ENCODE measurements at regions not wholly inside any gene's neighbourhood (a gene's known extent, or its start where the extent isn't known, plus 50 kb on each side); places are given as distances from the start of the nearest gene placed in this dataset.

GRCh38 chr6:93785694-93786030 is 366.3 kb upstream of the EPHA7 start:
- TF ChIP-seq, protein P1, sequence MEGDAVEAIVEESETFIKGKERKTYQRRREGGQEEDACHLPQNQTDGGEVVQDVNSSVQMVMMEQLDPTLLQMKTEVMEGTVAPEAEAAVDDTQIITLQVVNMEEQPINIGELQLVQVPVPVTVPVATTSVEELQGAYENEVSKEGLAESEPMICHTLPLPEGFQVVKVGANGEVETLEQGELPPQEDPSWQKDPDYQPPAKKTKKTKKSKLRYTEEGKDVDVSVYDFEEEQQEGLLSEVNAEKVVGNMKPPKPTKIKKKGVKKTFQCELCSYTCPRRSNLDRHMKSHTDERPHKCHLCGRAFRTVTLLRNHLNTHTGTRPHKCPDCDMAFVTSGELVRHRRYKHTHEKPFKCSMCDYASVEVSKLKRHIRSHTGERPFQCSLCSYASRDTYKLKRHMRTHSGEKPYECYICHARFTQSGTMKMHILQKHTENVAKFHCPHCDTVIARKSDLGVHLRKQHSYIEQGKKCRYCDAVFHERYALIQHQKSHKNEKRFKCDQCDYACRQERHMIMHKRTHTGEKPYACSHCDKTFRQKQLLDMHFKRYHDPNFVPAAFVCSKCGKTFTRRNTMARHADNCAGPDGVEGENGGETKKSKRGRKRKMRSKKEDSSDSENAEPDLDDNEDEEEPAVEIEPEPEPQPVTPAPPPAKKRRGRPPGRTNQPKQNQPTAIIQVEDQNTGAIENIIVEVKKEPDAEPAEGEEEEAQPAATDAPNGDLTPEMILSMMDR (IDR thresholded peaks at IDR 0.05; ENCODE audit: low read depth, low read length): no peak
- TF ChIP-seq EZH2phosphoT487 (IDR thresholded peaks at IDR 0.05; ENCODE audit: low read depth): no peak
- H3K4me1 ChIP-seq (ENCODE audit: low read length): no peaks in the 10 kb centered on the region
- no peaks in the 10 kb centered on the region for H3K79me2 ChIP-seq (ENCODE audit: low read length)
- H3K27me3 ChIP-seq (ENCODE audit: low read depth, low read length): no peaks in the 10 kb centered on the region
- no peak overlapping the region for H3K9ac ChIP-seq (ENCODE audit: low read length)
- no peak overlapping the region for H3K27ac ChIP-seq (ENCODE audit: low read length)
- H4K20me1 ChIP-seq (ENCODE audit: insufficient read depth, low read length): no peaks in the 10 kb centered on the region
- no peaks in the 10 kb centered on the region for H3K9me3 ChIP-seq (ENCODE audit: insufficient read depth, low read length)
- no peak overlapping the region for H2AFZ ChIP-seq (ENCODE audit: low read depth, low read length)
- no peaks in the 10 kb centered on the region for H3K36me3 ChIP-seq (replicated peaks; ENCODE audit: low read depth, low read length)
- H3K4me3 ChIP-seq (ENCODE audit: low read length): no peak overlapping the region
- no peak overlapping the region for H3K4me2 ChIP-seq (ENCODE audit: low read length)

DNA sequence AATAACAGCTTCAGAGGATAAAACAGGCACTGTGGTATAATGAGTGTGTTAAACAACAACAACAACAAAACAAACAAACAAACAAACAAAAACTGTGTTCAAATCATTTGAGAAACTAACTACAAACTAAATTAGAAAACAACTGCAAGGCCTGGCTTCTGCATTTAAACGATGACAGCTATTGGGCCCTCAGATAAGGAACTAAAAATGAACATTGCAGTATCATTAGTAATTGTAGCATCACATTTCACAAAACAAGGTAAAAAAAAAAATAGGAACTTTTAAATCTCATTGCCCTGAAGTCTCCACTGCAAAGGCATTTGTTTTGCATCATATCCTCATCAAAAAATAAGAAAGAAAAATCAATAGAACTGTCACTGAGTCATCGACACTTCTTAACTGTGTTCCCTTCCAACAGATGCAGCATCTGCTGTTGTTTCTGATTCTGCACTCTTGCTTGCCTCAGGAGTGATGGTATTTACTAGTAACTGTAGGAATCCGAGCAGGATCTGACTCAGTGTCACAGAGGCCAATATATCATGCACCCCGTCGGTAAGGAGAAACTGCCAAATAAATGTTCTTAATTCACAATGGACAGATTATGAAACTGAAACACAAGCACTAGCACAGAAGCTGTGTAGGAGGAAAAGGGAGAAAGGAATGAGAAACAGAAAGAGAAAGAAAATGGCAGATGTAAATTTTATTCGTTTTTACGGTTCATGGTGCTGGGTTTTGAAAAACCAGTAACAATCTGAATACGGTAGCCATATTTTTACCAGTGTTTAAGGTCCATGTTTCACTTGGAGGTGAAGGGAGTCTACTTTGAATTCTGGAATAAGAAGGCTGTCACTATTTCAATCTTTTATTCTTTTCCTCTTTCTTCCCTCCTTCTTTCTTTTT is 365.7 kb upstream of the EPHA7 start:
- TF ChIP-seq EZH2phosphoT487 (IDR thresholded peaks at IDR 0.05; ENCODE audit: low read depth): no peak
- TF ChIP-seq, protein P1 (IDR thresholded peaks at IDR 0.05; ENCODE audit: low read depth, low read length): no peak
- Histone ChIP-seq H4K20me1 (ENCODE audit: insufficient read depth, low read length) (no peaks in the 10 kb centered on the region), H3K27me3 (ENCODE audit: low read depth, low read length) (no peaks in the 10 kb centered on the region), H3K36me3 (replicated peaks; ENCODE audit: low read depth, low read length) (no peaks in the 10 kb centered on the region), H3K4me1 (ENCODE audit: low read length) (no peaks in the 10 kb centered on the region), H3K9me3 (ENCODE audit: insufficient read depth, low read length) (no peaks in the 10 kb centered on the region), H3K79me2 (ENCODE audit: low read length) (no peaks in the 10 kb centered on the region), H3K4me3 (ENCODE audit: low read length) (no peak overlapping the region), H3K9ac (ENCODE audit: low read length) (no peak overlapping the region), H3K27ac (ENCODE audit: low read length) (no peak overlapping the region), H2AFZ (ENCODE audit: low read depth, low read length) (no peak overlapping the region), H3K4me2 (ENCODE audit: low read length) (no peak overlapping the region)

DNA sequence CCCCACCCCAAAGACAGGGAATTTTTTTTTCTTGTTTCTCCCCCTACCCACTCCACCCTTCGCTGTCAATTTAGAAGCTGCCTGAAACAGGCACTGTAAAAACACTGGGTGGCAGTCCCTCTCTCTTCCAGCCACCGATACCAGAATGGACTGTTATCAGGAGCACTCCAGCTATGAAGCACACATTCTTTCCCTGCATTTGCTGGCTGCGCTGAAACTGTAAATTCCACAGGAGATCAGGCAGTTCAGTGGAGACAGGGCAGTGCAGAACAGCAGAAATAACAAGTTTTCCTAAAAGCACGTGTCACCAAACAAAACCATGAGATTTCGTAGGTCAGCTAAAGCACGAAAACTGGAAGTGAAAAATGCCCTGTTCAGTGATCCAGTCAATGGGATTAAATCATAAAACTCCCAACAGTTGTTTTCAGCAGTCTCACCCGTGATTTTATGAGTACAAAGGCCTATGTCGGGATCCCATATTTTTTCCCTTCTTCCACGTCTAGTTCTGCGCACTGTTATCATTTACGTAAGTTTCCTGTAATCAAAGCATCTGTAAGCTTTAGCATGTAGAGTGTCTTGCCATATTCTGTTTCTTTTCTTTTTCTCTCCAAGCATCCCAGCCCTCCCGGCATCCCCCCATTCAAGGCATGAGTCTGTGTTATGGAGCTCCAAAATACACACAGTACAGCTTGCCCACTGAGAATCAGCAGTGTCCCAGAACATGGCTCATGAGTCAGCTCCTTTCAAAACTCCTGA is 359.9 kb upstream of the EPHA7 start:
- Histone ChIP-seq H2AFZ (ENCODE audit: low read depth, low read length) (no peak overlapping the region), H3K27ac (ENCODE audit: low read length) (no peak overlapping the region), H3K9me3 (ENCODE audit: insufficient read depth, low read length) (no peaks in the 10 kb centered on the region), H3K36me3 (replicated peaks; ENCODE audit: low read depth, low read length) (no peaks in the 10 kb centered on the region), H3K4me2 (ENCODE audit: low read length) (no peak overlapping the region), H4K20me1 (ENCODE audit: insufficient read depth, low read length) (no peaks in the 10 kb centered on the region), H3K9ac (ENCODE audit: low read length) (no peak overlapping the region), H3K4me1 (ENCODE audit: low read length) (no peaks in the 10 kb centered on the region), H3K4me3 (ENCODE audit: low read length) (no peak overlapping the region), H3K79me2 (ENCODE audit: low read length) (no peaks in the 10 kb centered on the region), H3K27me3 (ENCODE audit: low read depth, low read length) (no peaks in the 10 kb centered on the region)
- TF ChIP-seq EZH2phosphoT487 (IDR thresholded peaks at IDR 0.05; ENCODE audit: low read depth): no peak
- TF ChIP-seq, protein P1 (IDR thresholded peaks at IDR 0.05; ENCODE audit: low read depth, low read length): no peak

- H3K4me3 ChIP-seq (ENCODE audit: low read length): no peak overlapping the region
- no peak overlapping the region for H2AFZ ChIP-seq (ENCODE audit: low read depth, low read length)
- TF ChIP-seq, protein P1 (IDR thresholded peaks at IDR 0.05; ENCODE audit: low read depth, low read length): no peak
- TF ChIP-seq EZH2phosphoT487 (IDR thresholded peaks at IDR 0.05; ENCODE audit: low read depth): no peak
- no peak overlapping the region for H3K9ac ChIP-seq (ENCODE audit: low read length)
- H3K36me3 ChIP-seq (replicated peaks; ENCODE audit: low read depth, low read length): no peaks in the 10 kb centered on the region
- H3K79me2 ChIP-seq (ENCODE audit: low read length): no peaks in the 10 kb centered on the region
- H3K4me1 ChIP-seq (ENCODE audit: low read length): no peaks in the 10 kb centered on the region
- H3K4me2 ChIP-seq (ENCODE audit: low read length): no peak overlapping the region
- H3K9me3 ChIP-seq (ENCODE audit: insufficient read depth, low read length): no peaks in the 10 kb centered on the region
- no peak overlapping the region for H3K27ac ChIP-seq (ENCODE audit: low read length)
- H3K27me3 ChIP-seq (ENCODE audit: low read depth, low read length): no peaks in the 10 kb centered on the region
- H4K20me1 ChIP-seq (ENCODE audit: insufficient read depth, low read length): no peaks in the 10 kb centered on the region
Measured at GRCh38 chr6:93759190-93759589, 339.8 kb upstream of the EPHA7 start.

Data from OCI-LY3 (cell line).